Panc1 (cell line): ENCODE measurements at regions not wholly inside any gene's neighbourhood (a gene's known extent, or its start where the extent isn't known, plus 50 kb on each side); places are given as distances from the start of the nearest gene placed in this dataset.

Experiments
- ATAC-seq: fragments of 200-7000 bp; cut with Tn5 transposase; 2 replicates; pipeline ENCODE4 v1.9.1; 2020; ENCODE audit warnings: mild to moderate bottlenecking, moderate library complexity
- BruUV-seq: library from RNA; stranded (reverse); fragments of 400-500 nt; replicated peaks from 2 replicates; lab custom pipeline; 2021; lab: Mats Ljungman, UMichigan
- CTCF ChIA-PET: fragments of 300-600 bp; sonication (Branson Sonifier 250); formaldehyde crosslinking; loops from one replicate; lab custom pipeline; 2022; ENCODE audit warnings: antibody characterized with exemption; lab: Charles Lee
- POLR2A ChIA-PET: fragments of 300-600 bp; sonication (Branson Sonifier 250); formaldehyde crosslinking; loops from one replicate; lab custom pipeline; 2022; ENCODE audit warnings: antibody characterized with exemption; lab: Charles Lee
- DNase-seq: peaks from one replicate; pipeline ENCODE4 v3.0.0-alpha.2; 2010; ENCODE audit warnings: low read depth, low spot score
- H3K27ac ChIP-seq: 2 replicates; pipeline ENCODE4 v1.5.1; 2011; ENCODE audit warnings: mild to moderate bottlenecking, low read length, inconsistent platforms
- H3K27me3 ChIP-seq: fragments of 200-500 bp; sonication (Bioruptor generic); 2 replicates; pipeline ENCODE4 v1.6.0; 2014; ENCODE audit warnings: low read length, inconsistent platforms; ENCODE audit not compliant: control insufficient read depth, insufficient read depth
- H3K36me3 ChIP-seq: fragments of 200-500 bp; sonication (Bioruptor generic); 2 replicates; pipeline ENCODE4 v1.5.1; 2014; ENCODE audit warnings: inconsistent platforms, mild to moderate bottlenecking, low read length, moderate library complexity; ENCODE audit not compliant: control insufficient read depth, insufficient read depth
- H3K4me1 ChIP-seq: 2 replicates; pipeline ENCODE4 v1.5.1; 2011; ENCODE audit warnings: inconsistent platforms, mild to moderate bottlenecking, low read length, moderate library complexity; ENCODE audit not compliant: control insufficient read depth, insufficient read depth
- H3K4me3 ChIP-seq, 2 experiments: 2 replicates each; pipeline ENCODE4 v1.5.1; 2011 to 2012; ENCODE audit warnings: low read depth in 2 of 2, low read length in 2 of 2, mild to moderate bottlenecking in 2 of 2, inconsistent platforms in 1 of 2, moderate library complexity in 1 of 2
- H3K9me3 ChIP-seq: fragments of 200-500 bp; sonication (Bioruptor generic); 2 replicates; pipeline ENCODE4 v1.5.1; 2014; ENCODE audit warnings: low read depth, mild to moderate bottlenecking, inconsistent platforms, low read length, moderate library complexity; ENCODE audit not compliant: control insufficient read depth, insufficient read depth
- POLR2AphosphoS5 ChIP-seq: IDR thresholded peaks from 2 replicates; pipeline ENCODE4 v1.6.1; 2012; ENCODE audit warnings: mild to moderate bottlenecking, low read depth, low read length, moderate library complexity
- SIN3A ChIP-seq: IDR thresholded peaks from 2 replicates; pipeline ENCODE4 v1.6.1; 2012; ENCODE audit warnings: low read depth, mild to moderate bottlenecking, low read length, moderate library complexity, borderline replicate concordance; ENCODE audit not compliant: insufficient read depth
- TCF7L2 ChIP-seq: IDR thresholded peaks from 2 replicates; pipeline ENCODE4 v1.6.1; 2011; ENCODE audit warnings: mild to moderate bottlenecking, low read depth, low read length, inconsistent platforms
- in situ Hi-C: cut with HindIII; loops from 2 replicates; pipeline ENCODE4 v1.10.0; 2016; ENCODE audit warnings: low sequenced_read_pairs, low pct_unique_long_range_greater_than_20kb
- intact Hi-C: fragments of 100-400 bp; cut with micrococcal nuclease; formaldehyde crosslinking; loops from one replicate; pipeline ENCODE4 v1.10.0; 2022; ENCODE audit not compliant: unreplicated experiment
- TF ChIP-seq, protein P1 (sequence below), 2 experiments: IDR thresholded peaks; 2 replicates each; pipeline ENCODE4 v1.6.1; 2011 to 2012; ENCODE audit warnings: low read depth in 2 of 2, control low read depth in 1 of 2, low read length in 1 of 2, mild to moderate bottlenecking in 1 of 2, moderate library complexity in 1 of 2; ENCODE audit not compliant: insufficient read depth in 1 of 2
- TF ChIP-seq, protein P2 (sequence below): fragments of 450-650 bp; IDR thresholded peaks from 2 replicates; pipeline ENCODE4 v1.5.1; 2017; ENCODE audit warnings: mild to moderate bottlenecking

DNA sequence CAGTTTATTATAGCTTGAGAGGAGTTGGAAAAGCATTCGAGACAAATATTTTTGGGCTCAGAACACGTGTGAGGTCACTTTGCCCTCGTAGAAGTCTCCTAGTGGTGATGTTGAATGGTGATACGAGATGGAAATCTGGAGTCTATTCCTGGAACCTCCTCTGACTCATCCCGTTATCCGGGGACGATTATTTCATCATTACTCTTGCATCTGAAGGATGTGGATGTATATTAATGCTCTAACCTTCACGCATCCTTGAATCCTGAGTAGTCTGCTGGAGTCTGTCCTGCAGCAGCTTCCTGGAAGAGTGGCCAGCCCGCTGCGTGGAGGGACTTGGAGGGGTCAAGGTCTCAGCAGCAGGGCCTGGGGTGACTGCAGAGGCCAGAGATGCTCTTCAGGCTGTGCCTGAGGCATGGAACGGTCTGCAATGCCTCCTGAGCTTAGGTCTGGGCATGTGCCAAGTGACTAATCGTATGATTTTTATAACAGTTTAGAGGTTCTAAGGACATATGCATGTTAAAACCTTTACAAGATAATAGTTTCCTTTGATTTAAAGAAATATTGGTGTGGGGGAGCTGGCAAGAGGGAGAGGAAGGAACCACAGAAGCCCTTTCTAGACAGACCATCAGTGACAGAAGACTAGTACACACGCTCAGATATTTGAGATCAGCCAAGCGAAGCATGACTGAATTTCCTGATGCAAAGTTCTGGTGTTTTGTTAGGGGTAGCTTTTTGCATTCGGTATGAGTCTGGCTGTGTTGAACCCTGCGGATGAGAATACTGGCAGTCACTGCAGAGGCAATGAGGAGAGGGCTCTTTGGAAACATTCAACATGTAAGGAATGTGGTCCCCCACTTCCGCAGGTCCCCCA, 400.2 kb downstream of the QKI start:
- TF ChIP-seq, protein P1, sequence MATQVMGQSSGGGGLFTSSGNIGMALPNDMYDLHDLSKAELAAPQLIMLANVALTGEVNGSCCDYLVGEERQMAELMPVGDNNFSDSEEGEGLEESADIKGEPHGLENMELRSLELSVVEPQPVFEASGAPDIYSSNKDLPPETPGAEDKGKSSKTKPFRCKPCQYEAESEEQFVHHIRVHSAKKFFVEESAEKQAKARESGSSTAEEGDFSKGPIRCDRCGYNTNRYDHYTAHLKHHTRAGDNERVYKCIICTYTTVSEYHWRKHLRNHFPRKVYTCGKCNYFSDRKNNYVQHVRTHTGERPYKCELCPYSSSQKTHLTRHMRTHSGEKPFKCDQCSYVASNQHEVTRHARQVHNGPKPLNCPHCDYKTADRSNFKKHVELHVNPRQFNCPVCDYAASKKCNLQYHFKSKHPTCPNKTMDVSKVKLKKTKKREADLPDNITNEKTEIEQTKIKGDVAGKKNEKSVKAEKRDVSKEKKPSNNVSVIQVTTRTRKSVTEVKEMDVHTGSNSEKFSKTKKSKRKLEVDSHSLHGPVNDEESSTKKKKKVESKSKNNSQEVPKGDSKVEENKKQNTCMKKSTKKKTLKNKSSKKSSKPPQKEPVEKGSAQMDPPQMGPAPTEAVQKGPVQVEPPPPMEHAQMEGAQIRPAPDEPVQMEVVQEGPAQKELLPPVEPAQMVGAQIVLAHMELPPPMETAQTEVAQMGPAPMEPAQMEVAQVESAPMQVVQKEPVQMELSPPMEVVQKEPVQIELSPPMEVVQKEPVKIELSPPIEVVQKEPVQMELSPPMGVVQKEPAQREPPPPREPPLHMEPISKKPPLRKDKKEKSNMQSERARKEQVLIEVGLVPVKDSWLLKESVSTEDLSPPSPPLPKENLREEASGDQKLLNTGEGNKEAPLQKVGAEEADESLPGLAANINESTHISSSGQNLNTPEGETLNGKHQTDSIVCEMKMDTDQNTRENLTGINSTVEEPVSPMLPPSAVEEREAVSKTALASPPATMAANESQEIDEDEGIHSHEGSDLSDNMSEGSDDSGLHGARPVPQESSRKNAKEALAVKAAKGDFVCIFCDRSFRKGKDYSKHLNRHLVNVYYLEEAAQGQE (IDR thresholded peaks at IDR 0.05; ENCODE audit: insufficient read depth in 1 of 2, low read depth in 2 of 2, low read length in 1 of 2): no peak
- TF ChIP-seq POLR2AphosphoS5 (no peak), TCF7L2 (no peak), SIN3A (no peak)
- TF ChIP-seq, protein P2, sequence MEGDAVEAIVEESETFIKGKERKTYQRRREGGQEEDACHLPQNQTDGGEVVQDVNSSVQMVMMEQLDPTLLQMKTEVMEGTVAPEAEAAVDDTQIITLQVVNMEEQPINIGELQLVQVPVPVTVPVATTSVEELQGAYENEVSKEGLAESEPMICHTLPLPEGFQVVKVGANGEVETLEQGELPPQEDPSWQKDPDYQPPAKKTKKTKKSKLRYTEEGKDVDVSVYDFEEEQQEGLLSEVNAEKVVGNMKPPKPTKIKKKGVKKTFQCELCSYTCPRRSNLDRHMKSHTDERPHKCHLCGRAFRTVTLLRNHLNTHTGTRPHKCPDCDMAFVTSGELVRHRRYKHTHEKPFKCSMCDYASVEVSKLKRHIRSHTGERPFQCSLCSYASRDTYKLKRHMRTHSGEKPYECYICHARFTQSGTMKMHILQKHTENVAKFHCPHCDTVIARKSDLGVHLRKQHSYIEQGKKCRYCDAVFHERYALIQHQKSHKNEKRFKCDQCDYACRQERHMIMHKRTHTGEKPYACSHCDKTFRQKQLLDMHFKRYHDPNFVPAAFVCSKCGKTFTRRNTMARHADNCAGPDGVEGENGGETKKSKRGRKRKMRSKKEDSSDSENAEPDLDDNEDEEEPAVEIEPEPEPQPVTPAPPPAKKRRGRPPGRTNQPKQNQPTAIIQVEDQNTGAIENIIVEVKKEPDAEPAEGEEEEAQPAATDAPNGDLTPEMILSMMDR: no peak
- ChIA-PET POLR2A (no interaction called here), CTCF (no interaction called here)
- ATAC-seq: no peak
- intact Hi-C loops: no loop called here
- Histone ChIP-seq H3K27me3 (no peaks in the 10 kb centered on the region; the same call in 1 of the 2 replicates), H3K4me1 (no peaks in the 10 kb centered on the region; the same call in 1 of the 2 replicates), H3K36me3 (no peaks in the 10 kb centered on the region), H3K9me3 (no peaks in the 10 kb centered on the region), H3K27ac (no peak overlapping the region), H3K4me3 (no peak overlapping the region)
- BruUV-seq: no TSS peak
- no peak for DNase-seq
- in situ Hi-C loops: no loop called here

DNA sequence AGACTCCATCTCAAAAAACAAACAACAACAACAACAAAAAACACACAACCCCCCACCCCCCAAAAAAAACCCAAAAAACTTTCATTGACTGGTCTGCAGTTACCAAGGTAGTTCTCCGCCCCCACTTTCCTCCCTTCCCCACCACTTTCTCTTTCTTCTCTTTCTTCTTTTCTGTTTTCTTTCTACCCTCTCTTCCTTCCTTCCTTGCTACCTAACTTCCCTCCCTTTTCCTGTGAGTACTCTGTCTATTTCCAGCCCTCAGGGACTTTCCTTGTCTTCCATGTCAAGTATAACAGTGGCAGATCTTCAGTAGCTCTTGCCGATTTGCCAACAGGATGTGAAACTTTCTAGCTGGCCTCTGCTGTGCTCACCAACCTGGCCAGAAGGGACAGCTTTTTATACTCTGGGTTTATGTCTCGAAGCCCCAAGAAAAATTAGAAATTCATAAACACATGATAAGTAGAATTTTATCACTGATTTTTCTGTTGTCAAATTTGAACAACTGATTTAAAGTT, 399.5 kb downstream of the QKI start:
- Histone ChIP-seq H3K9me3 (no peaks in the 10 kb centered on the region), H3K36me3 (no peaks in the 10 kb centered on the region), H3K27ac (no peak overlapping the region), H3K4me3 (no peak overlapping the region), H3K27me3 (no peaks in the 10 kb centered on the region; the same call in 1 of the 2 replicates), H3K4me1 (no peaks in the 10 kb centered on the region; the same call in 1 of the 2 replicates)
- DNase-seq (no peak), ATAC-seq (no peak)
- ChIA-PET POLR2A (no interaction called here), CTCF (no interaction called here)
- no TSS peak for BruUV-seq
- TF ChIP-seq TCF7L2 (no peak), POLR2AphosphoS5 (no peak), SIN3A (no peak)
- TF ChIP-seq, protein P2: no peak
- TF ChIP-seq, protein P1 (IDR thresholded peaks at IDR 0.05; ENCODE audit: insufficient read depth in 1 of 2, low read depth in 2 of 2, low read length in 1 of 2): no peak
- in situ Hi-C loops (no loop called here), intact Hi-C loops (no loop called here)
